HG03135 (cell line): ENCODE measurements at regions not wholly inside any gene's neighbourhood (a gene's known extent, or its start where the extent isn't known, plus 50 kb on each side); places are given as distances from the start of the nearest gene placed in this dataset.
"Not testable (repeated sequence)": the region's sequence is repeated elsewhere in the genome, so short reads cannot be mapped to it uniquely, and the experiment has no call there.

ENCODE experiments used
- ATAC-seq: cut with Tn5 transposase; IDR thresholded peaks from one replicate; pipeline ENCODE4 v1.9.1; 2021; ENCODE audit warnings: mild to moderate bottlenecking, moderate library complexity; ENCODE audit not compliant: unreplicated experiment

GRCh38 chr6:169101981-169102380, 151.7 kb downstream of the THBS2 start:
- ATAC-seq = no peak

GRCh38 chr6:169101036-169101805, 152.4 kb downstream of the THBS2 start:
- no peak for ATAC-seq

- no peak for ATAC-seq
These were observed 154.0 kb downstream of the THBS2 start for GRCh38 chr6:169099411-169100202.

GRCh38 chr6:169098651-169099050, 155.0 kb downstream of the THBS2 start:
- not testable (repeated sequence) for ATAC-seq

- no peak for ATAC-seq
These were observed 155.5 kb downstream of the THBS2 start for GRCh38 chr6:169098116-169098515.

GRCh38 chr6:169097381-169097959, 156.2 kb downstream of the THBS2 start:
- ATAC-seq = no peak

- ATAC-seq = no peak
These were observed 157.3 kb downstream of the THBS2 start for GRCh38 chr6:169096388-169096787.

- ATAC-seq = no peak
These were observed 158.5 kb downstream of the THBS2 start for GRCh38 chr6:169095153-169095552.

GRCh38 chr6:169094552-169094950, 159.1 kb downstream of the THBS2 start:
- ATAC-seq = no peak

- ATAC-seq = no peak
These were observed 159.7 kb downstream of the THBS2 start for GRCh38 chr6:169093770-169094551.

GRCh38 chr6:169093066-169093723, 160.5 kb downstream of the THBS2 start:
- no peak for ATAC-seq

- ATAC-seq = peak; percentile 59
These were observed 161.3 kb downstream of the THBS2 start for GRCh38 chr6:169092375-169092774.

GRCh38 chr6:169090514-169091127, 163.0 kb downstream of the THBS2 start:
- not testable (repeated sequence) for ATAC-seq

GRCh38 chr6:169088762-169089161, 164.9 kb downstream of the THBS2 start:
- no peak for ATAC-seq

GRCh38 chr6:169087443-169088041, 166.1 kb downstream of the THBS2 start:
- ATAC-seq = no peak

- not testable (repeated sequence) for ATAC-seq
These were observed 167.0 kb downstream of the THBS2 start for GRCh38 chr6:169086616-169087015.

GRCh38 chr6:169086020-169086419, 167.6 kb downstream of the THBS2 start:
- ATAC-seq = no peak

- no peak for ATAC-seq
These were observed 168.2 kb downstream of the THBS2 start for GRCh38 chr6:169085466-169085865.

GRCh38 chr6:169084557-169084956, 169.1 kb downstream of the THBS2 start:
- not testable (repeated sequence) for ATAC-seq

- no peak for ATAC-seq
These were observed 169.6 kb downstream of the THBS2 start for GRCh38 chr6:169084067-169084466.
